HL-60 (cell line): ENCODE measurements at regions not wholly inside any gene's neighbourhood (a gene's known extent, or its start where the extent isn't known, plus 50 kb on each side); places are given as distances from the start of the nearest gene placed in this dataset.

Experiments used
- DNase-seq, 2 experiments: peaks; one replicate each; pipeline ENCODE4 v3.0.0-alpha.2; 2010 to 2020; ENCODE audit warnings: low read depth in 1 of 2, low spot score in 1 of 2
- H3K27ac ChIP-seq: fragments of 250-450 bp; sonication (Bioruptor Pico); replicated peaks from 2 replicates; pipeline ENCODE4 v1.5.1; 2020; ENCODE audit warnings: mild to moderate bottlenecking, moderate library complexity
- H3K27me3 ChIP-seq: fragments of 250-450 bp; sonication (Bioruptor Pico); 2 replicates; pipeline ENCODE4 v1.5.1; 2021; ENCODE audit warnings: mild to moderate bottlenecking, moderate library complexity; ENCODE audit not compliant: insufficient read depth, poor library complexity, severe bottlenecking
- H3K4me3 ChIP-seq: replicated peaks from 2 replicates; pipeline ENCODE4 v1.5.1; 2011; ENCODE audit warnings: mild to moderate bottlenecking, control low read depth, low read length; ENCODE audit not compliant: insufficient read depth
- CTCF ChIP-seq: IDR thresholded peaks from one replicate; pipeline ENCODE4 v1.5.1; 2011; ENCODE audit warnings: low read length, control low read depth, inconsistent platforms; ENCODE audit not compliant: insufficient read depth
- GABPA ChIP-seq: IDR thresholded peaks from 2 replicates; pipeline ENCODE4 v1.6.1; 2012; ENCODE audit warnings: low read depth
- POLR2AphosphoS5 ChIP-seq: IDR thresholded peaks from 2 replicates; pipeline ENCODE4 v1.6.1; 2012; ENCODE audit warnings: low read depth
- SPI1 ChIP-seq: IDR thresholded peaks from 2 replicates; pipeline ENCODE4 v1.6.1; 2012; ENCODE audit warnings: low read depth, mild to moderate bottlenecking, borderline replicate concordance
- TF ChIP-seq, protein P1 (sequence below): IDR thresholded peaks from 2 replicates; pipeline ENCODE4 v1.6.1; 2012; ENCODE audit warnings: low read depth; ENCODE audit not compliant: insufficient replicate concordance

DNA sequence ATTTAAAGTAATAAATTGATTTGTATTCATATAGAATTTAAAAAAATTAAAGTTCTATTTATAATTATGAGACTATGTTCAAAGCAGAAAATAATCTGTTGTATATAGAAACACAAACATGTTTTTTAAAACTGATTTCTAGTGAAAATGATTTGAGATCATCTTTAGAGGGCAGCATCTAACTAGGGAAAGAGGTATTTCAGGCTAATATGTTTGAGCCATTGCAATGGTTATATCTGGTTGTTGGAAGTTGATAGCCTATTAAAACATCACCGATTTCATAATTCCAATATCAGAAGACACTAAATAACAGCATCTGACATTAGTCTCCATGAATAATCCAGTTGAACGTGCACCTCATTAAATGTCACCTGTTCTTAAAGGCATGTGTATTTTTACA, 79.8 kb upstream of the SLITRK6 start:
- H3K4me3 ChIP-seq: no peak overlapping the region
- TF ChIP-seq POLR2AphosphoS5 (no peak), CTCF (no peak), GABPA (no peak), SPI1 (no peak)
- TF ChIP-seq, protein P1, sequence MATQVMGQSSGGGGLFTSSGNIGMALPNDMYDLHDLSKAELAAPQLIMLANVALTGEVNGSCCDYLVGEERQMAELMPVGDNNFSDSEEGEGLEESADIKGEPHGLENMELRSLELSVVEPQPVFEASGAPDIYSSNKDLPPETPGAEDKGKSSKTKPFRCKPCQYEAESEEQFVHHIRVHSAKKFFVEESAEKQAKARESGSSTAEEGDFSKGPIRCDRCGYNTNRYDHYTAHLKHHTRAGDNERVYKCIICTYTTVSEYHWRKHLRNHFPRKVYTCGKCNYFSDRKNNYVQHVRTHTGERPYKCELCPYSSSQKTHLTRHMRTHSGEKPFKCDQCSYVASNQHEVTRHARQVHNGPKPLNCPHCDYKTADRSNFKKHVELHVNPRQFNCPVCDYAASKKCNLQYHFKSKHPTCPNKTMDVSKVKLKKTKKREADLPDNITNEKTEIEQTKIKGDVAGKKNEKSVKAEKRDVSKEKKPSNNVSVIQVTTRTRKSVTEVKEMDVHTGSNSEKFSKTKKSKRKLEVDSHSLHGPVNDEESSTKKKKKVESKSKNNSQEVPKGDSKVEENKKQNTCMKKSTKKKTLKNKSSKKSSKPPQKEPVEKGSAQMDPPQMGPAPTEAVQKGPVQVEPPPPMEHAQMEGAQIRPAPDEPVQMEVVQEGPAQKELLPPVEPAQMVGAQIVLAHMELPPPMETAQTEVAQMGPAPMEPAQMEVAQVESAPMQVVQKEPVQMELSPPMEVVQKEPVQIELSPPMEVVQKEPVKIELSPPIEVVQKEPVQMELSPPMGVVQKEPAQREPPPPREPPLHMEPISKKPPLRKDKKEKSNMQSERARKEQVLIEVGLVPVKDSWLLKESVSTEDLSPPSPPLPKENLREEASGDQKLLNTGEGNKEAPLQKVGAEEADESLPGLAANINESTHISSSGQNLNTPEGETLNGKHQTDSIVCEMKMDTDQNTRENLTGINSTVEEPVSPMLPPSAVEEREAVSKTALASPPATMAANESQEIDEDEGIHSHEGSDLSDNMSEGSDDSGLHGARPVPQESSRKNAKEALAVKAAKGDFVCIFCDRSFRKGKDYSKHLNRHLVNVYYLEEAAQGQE: no peak
- no peak for DNase-seq
- no peak overlapping the region for H3K27ac ChIP-seq
- no peaks in the 10 kb centered on the region for H3K27me3 ChIP-seq

DNA sequence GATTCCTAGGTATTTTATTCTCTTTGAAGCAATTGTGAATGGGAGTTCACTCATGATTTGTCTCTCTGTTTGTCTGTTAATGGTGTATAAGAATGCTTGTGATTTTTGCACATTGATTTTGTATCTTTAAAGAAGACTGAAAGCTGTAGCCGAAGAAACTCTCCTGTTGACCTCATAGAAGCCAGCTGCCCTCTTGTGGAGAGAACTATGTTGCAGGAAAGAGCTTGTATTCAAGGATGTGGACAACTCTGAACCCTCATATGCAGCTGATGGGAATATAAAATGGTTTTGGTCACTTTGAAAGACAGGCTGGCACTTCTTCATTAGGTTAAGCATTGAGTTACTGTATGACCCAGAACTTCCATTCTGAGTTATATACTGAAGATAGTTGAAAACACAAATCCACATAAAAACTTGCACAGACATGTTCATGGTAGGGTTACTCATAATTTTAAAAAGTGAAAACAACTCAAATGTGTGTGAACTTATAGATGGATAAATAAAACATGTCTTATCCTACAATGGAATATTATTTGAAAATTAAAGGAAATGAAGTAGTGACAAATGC, 65.8 kb upstream of the SLITRK6 start:
- DNase-seq: peak in 1 of 2 experiments; percentile 18
- TF ChIP-seq CTCF: peak; percentile 28
- TF ChIP-seq POLR2AphosphoS5: no peak
- TF ChIP-seq, protein P1: no peak
- no peak for TF ChIP-seq GABPA
- no peak for TF ChIP-seq SPI1
- Histone ChIP-seq H3K27ac (no peak overlapping the region), H3K4me3 (no peak overlapping the region), H3K27me3 (no peaks in the 10 kb centered on the region)

GRCh38 chr13:85853901-85854663, 54.9 kb upstream of the SLITRK6 start:
- DNase-seq: no peak
- no peak for TF ChIP-seq CTCF
- no peak for TF ChIP-seq GABPA
- TF ChIP-seq POLR2AphosphoS5: no peak
- TF ChIP-seq, protein P1: no peak
- TF ChIP-seq SPI1: no peak
- Histone ChIP-seq H3K27ac (no peak overlapping the region), H3K27me3 (no peaks in the 10 kb centered on the region), H3K4me3 (no peak overlapping the region)
